ENCODE measurements at regions not wholly inside any gene's neighbourhood (a gene's known extent, or its start where the extent isn't known, plus 50 kb on each side); places are given as distances from the start of the nearest gene placed in this dataset.
"Not testable (repeated sequence)": the region's sequence is repeated elsewhere in the genome, so short reads cannot be mapped to it uniquely, and the experiment has no call there.

- CTCF ChIA-PET: no interaction called here
Measured at GRCh38 chr10:81502677-81503359, 372.2 kb upstream of the NRG3 start.

DNA sequence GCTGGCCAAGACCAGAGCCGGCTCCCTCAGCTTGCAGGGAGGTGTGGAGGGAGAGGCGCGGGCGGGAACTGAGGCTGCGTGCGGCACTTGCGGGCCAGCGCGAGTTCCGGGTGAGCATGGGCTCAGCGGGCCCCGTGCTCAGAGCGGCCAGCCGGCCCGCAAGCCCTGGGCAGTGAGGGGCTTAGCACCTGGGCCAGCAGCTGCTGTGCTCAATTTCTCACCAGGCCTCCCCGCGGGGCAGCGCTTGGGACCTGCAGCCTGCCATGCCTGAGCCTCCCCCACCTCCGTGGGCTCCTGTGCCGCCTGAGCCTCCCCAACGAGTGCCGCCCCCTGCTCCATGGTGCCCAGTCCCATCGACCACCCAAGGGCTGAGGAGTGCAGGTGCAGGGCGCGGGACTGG is 369.2 kb upstream of the NRG3 start:
- H3K4me3 ChIP-seq (ENCODE audit: low read depth in 2 of 2, low read length in 2 of 2); in situ Hi-C loops (cut with HindIII; ENCODE audit: low pct_unique_long_range_greater_than_20kb, low sequenced_read_pairs); BruUV-seq (replicated peaks); CTCF ChIA-PET; ATAC-seq; DNase-seq (ENCODE audit: low read depth, low spot score); H3K4me1 ChIP-seq (ENCODE audit: control insufficient read depth, insufficient read depth, low read length); H3K27ac ChIP-seq (ENCODE audit: low read length); H3K9me3 ChIP-seq (ENCODE audit: control insufficient read depth, insufficient read depth, low read depth, low read length); H3K27me3 ChIP-seq (ENCODE audit: control insufficient read depth, insufficient read depth, low read length); intact Hi-C loops (cut with micrococcal nuclease; ENCODE audit: unreplicated experiment); POLR2A ChIA-PET; H3K36me3 ChIP-seq (ENCODE audit: control insufficient read depth, insufficient read depth, low read length): not testable (repeated sequence)

More at GRCh38 chr10:81502677-81503359, 372.2 kb upstream of the NRG3 start:
- intact Hi-C loops (cut with micrococcal nuclease; ENCODE audit: unreplicated experiment): no loop called here
- ATAC-seq (no peak), DNase-seq (ENCODE audit: low read depth, low spot score) (no peak)
- Histone ChIP-seq H3K4me3 (ENCODE audit: low read depth in 2 of 2, low read length in 2 of 2) (no peak overlapping the region), H3K36me3 (ENCODE audit: control insufficient read depth, insufficient read depth, low read length) (no peaks in the 10 kb centered on the region), H3K27me3 (ENCODE audit: control insufficient read depth, insufficient read depth, low read length) (no peaks in the 10 kb centered on the region), H3K9me3 (ENCODE audit: control insufficient read depth, insufficient read depth, low read depth, low read length) (no peaks in the 10 kb centered on the region), H3K4me1 (ENCODE audit: control insufficient read depth, insufficient read depth, low read length) (no peaks in the 10 kb centered on the region), H3K27ac (ENCODE audit: low read length) (no peak overlapping the region)
- POLR2A ChIA-PET: interaction anchor here (0.6 kb wide), 1 partner anchor 475 kb away, joined by 6 read pairs; no protein-coding TSS in a partner anchor
- BruUV-seq (replicated peaks): no TSS peak
- no peak for TF ChIP-seq TCF7L2 (IDR thresholded peaks at IDR 0.05; ENCODE audit: low read depth, low read length)
- TF ChIP-seq SIN3A (IDR thresholded peaks at IDR 0.05; ENCODE audit: borderline replicate concordance, insufficient read depth, low read depth, low read length): no peak
- no peak for TF ChIP-seq REST (IDR thresholded peaks at IDR 0.05; ENCODE audit: insufficient read depth in 1 of 2, low read depth in 2 of 2, low read length in 1 of 2)
- no peak for TF ChIP-seq POLR2AphosphoS5 (IDR thresholded peaks at IDR 0.05; ENCODE audit: low read depth, low read length)
- no peak for TF ChIP-seq CTCF (IDR thresholded peaks at IDR 0.05)
- in situ Hi-C loops (cut with HindIII; ENCODE audit: low pct_unique_long_range_greater_than_20kb, low sequenced_read_pairs): no loop called here

- BruUV-seq (replicated peaks): no TSS peak
- H3K27ac ChIP-seq (ENCODE audit: low read length): no peak overlapping the region
- DNase-seq (ENCODE audit: low read depth, low spot score) (no peak), ATAC-seq (no peak)
- intact Hi-C loops (cut with micrococcal nuclease; ENCODE audit: unreplicated experiment) (no loop called here), in situ Hi-C loops (cut with HindIII; ENCODE audit: low pct_unique_long_range_greater_than_20kb, low sequenced_read_pairs) (no loop called here)
- H3K27me3 ChIP-seq (ENCODE audit: control insufficient read depth, insufficient read depth, low read length): no peaks in the 10 kb centered on the region
- no peaks in the 10 kb centered on the region for H3K4me1 ChIP-seq (ENCODE audit: control insufficient read depth, insufficient read depth, low read length)
- ChIA-PET CTCF (no interaction called here), POLR2A (no interaction called here)
- H3K4me3 ChIP-seq (ENCODE audit: low read depth in 2 of 2, low read length in 2 of 2): no peak overlapping the region
- H3K9me3 ChIP-seq (ENCODE audit: control insufficient read depth, insufficient read depth, low read depth, low read length): peaks cover 28% of the 10 kb centered on the region
- TF ChIP-seq SIN3A (IDR thresholded peaks at IDR 0.05; ENCODE audit: borderline replicate concordance, insufficient read depth, low read depth, low read length) (no peak), POLR2AphosphoS5 (IDR thresholded peaks at IDR 0.05; ENCODE audit: low read depth, low read length) (no peak), TCF7L2 (IDR thresholded peaks at IDR 0.05; ENCODE audit: low read depth, low read length) (no peak), CTCF (IDR thresholded peaks at IDR 0.05) (no peak), REST (IDR thresholded peaks at IDR 0.05; ENCODE audit: insufficient read depth in 1 of 2, low read depth in 2 of 2, low read length in 1 of 2) (no peak)
- H3K36me3 ChIP-seq (ENCODE audit: control insufficient read depth, insufficient read depth, low read length): no peaks in the 10 kb centered on the region
Measured at GRCh38 chr10:81514811-81515210, 360.2 kb upstream of the NRG3 start.

Data from Panc1 (cell line).